Fibroblast of villous mesenchyme (primary cell): ENCODE measurements at regions not wholly inside any gene's neighbourhood (a gene's known extent, or its start where the extent isn't known, plus 50 kb on each side); places are given as distances from the start of the nearest gene placed in this dataset.

Experiments
- DNase-seq: peaks from one replicate; pipeline ENCODE4 v3.0.0-alpha.2; 2010; ENCODE audit warnings: low read depth
- H3K4me3 ChIP-seq: 2 replicates; pipeline ENCODE4 v1.5.1; 2011; ENCODE audit warnings: low read depth, mild to moderate bottlenecking, low read length
- CTCF ChIP-seq: IDR thresholded peaks from 2 replicates; pipeline ENCODE4 v1.5.1; 2012; ENCODE audit warnings: low read depth, mild to moderate bottlenecking, low read length; ENCODE audit not compliant: insufficient read depth

DNA sequence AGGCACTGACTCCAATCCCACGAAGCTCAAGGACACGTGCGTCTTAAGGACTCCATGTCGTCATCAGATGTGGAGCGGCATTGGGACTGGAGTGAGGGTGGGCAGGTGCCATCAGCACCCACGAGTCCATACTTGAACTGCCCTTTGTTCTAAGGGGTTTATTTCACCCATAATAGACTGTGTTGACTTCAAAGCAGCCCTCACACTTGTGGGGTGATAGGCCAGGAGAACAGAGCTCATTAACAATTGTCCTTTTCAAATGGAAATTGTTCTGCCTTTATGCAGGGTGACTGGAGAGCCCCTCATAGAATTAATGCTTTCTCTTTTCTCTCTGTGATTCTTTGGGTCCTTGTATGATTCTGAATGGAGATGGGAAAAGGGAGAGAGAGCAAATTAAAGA lies 376.9 kb upstream of the MGMT start:
- H3K4me3 ChIP-seq = no peak overlapping the region
- TF ChIP-seq CTCF = no peak
- no peak for DNase-seq

- DNase-seq = peak; percentile 6
- no peak for TF ChIP-seq CTCF
- H3K4me3 ChIP-seq = no peak overlapping the region
Measured at GRCh38 chr10:129090618-129091366, 376.2 kb upstream of the MGMT start.

- H3K4me3 ChIP-seq = no peak overlapping the region
- TF ChIP-seq CTCF = no peak
- no peak for DNase-seq
Measured at GRCh38 chr10:129093641-129094040, 373.4 kb upstream of the MGMT start.

DNA sequence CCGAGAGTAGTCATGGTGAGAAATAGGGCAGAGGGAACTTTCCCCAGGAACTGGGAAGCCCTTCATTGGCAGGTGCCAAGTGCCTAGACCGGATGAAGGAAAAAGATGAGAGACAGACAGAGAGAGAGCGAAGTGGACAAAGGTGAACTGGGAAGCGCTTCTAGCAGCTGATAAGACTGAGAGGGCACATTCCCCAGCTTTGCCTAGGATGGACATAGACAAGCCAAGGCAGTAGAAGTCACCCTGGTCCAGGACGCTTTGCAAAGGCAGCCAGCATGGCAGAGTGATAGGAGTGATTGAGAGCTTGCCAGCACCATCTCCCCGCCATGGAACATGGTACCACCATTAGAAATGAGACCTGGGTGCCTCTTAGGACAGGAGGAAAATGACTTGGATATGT lies 372.8 kb upstream of the MGMT start:
- TF ChIP-seq CTCF = no peak
- no peak for DNase-seq

DNA sequence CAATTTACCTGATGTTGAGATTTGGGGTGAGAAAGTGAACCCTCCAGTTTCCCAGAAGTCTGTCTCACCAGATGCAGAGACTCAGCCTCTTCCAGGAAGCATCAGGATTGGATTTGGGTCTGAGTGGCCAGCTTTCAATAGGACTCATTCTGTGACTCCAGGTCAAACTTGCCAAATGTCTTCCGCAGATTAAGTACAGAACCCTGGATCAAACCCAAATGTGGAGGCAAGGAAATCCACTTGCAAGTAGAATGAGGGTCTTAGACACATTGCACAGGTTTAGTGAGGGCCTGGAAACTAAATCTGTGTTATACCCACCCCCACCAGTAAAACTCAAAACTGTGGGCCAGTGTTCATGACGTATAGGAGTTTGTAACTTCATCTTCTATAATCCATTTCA lies 372.2 kb upstream of the MGMT start:
- no peak for DNase-seq
- TF ChIP-seq CTCF = no peak
- H3K4me3 ChIP-seq = no peak overlapping the region

More for the DNA sequence above, 372.8 kb upstream of the MGMT start:
- no peak overlapping the region for H3K4me3 ChIP-seq

GRCh38 chr10:129095680-129096064 lies 371.4 kb upstream of the MGMT start:
- no peak for TF ChIP-seq CTCF
- H3K4me3 ChIP-seq = no peak overlapping the region
- peak; percentile 36 for DNase-seq
